Activated CD4-positive, alpha-beta T cell treated with anti-CD3 and anti-CD28 coated beads, Interleukin-2, amount 50 U/mL, for 16 hours (primary cell): ENCODE measurements at regions not wholly inside any gene's neighbourhood (a gene's known extent, or its start where the extent isn't known, plus 50 kb on each side); places are given as distances from the start of the nearest gene placed in this dataset.
"Not testable (repeated sequence)": the region's sequence is repeated elsewhere in the genome, so short reads cannot be mapped to it uniquely, and the experiment has no call there.

Experiments
- DNase-seq: peaks from one replicate; pipeline ENCODE4 v3.0.0-alpha.2; 2020

- peak; percentile 1 for DNase-seq
These were observed 790.8 kb upstream of the KCND2 start for GRCh38 chr7:119482209-119482608.

DNA sequence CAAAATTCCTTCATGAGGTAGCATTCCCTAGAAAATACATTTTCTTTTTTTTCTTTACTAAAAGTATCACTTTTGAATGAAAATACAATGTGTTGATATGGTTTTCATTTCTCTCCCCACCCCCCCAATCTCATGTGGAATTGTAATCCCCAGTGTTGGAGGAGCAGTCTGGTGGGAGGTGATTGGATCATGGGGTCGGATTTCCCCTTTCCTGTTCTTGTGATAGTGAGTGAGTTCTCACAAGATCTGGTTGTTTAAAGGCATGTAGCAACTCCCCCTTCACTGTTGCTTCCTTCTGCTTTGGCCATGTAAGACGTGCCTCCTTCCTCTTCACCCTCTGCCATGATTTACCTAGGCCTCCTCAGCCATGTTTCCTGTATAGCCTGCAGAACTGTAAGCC lies 790.3 kb upstream of the KCND2 start:
- DNase-seq: no peak

GRCh38 chr7:119483364-119483763 lies 789.6 kb upstream of the KCND2 start:
- no peak for DNase-seq

- no peak for DNase-seq
These were observed 758.6 kb upstream of the KCND2 start for GRCh38 chr7:119514326-119514725.

- no peak for DNase-seq
These were observed 757.8 kb upstream of the KCND2 start for GRCh38 chr7:119515214-119515613.

DNA sequence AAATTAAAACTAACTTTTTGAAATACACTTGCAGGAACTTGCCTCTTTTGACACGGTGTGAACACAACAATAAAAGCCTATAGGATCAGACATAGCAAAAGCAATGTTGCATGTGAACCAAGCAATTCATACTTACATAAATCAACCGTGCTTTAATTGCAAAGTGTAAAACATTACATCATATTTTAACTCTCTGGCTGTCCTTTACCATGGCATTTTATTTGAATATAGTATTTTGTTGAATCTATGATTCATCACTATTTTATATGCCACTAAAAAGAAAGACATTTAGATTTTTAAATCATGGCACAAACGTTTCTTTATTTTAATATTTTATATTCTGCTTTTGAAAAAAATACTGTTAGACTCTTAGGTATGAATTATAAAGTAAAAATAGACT lies 757.0 kb upstream of the KCND2 start:
- DNase-seq: no peak

- no peak for DNase-seq
These were observed 750.7 kb upstream of the KCND2 start for GRCh38 chr7:119522263-119522662.

DNA sequence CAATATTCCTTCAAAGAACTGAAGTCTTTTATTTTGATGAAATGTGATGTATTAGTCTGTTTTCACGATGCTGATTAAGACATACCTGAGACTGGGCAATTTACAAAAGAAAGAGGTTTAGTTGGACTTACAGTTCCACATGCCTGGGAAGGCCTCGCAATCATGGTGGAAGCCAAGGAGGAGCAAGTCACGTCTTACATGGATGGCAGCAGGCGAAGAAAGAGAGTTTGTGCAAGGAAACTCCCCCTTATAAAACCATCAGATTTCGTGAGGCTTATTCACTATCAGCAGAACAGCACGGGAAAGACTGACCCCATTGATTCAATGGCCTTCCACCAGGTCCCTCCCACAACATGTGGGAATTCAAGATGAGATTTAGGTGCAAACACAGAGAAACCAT lies 750.3 kb upstream of the KCND2 start:
- no peak for DNase-seq

- peak; percentile 9 for DNase-seq
These were observed 727.9 kb upstream of the KCND2 start for GRCh38 chr7:119545118-119545517.

GRCh38 chr7:119555788-119556187 lies 717.2 kb upstream of the KCND2 start:
- no peak for DNase-seq

DNA sequence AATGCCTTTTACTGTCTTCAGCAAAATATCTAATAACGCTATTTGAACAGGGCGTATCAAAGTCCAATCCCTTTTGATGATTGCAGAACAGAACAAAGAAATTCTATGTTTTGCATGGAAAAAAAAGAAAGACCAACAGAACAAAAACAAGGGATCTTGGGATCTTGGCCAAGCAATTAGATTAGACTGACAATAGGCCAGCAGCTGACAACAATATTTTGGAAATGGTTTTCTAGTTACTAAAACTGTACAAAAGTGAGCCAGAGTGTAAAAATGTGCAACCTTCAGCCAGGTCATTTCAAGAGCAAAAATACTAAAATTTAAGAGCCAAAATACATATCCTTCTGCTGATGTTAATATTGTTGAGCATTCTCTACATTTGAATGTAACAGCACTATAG lies 716.5 kb upstream of the KCND2 start:
- no peak for DNase-seq

DNA sequence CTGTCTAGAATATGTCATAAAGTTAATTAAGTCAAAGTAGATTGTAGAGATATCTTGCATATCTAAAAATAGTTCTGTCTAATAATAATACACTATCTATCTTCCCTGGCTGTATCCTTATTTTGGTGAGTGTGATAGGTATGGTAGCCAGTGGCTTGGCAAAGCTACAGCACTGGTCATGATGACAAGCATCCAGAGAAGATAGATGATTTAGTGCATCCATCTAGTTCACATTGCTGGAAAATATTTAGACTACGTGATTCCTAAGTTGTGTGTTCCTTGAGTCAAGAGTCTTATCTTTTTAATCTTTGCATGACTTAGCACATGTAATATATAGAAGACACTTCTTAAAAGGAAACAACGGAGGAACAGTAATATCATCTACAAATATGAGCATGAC lies 711.2 kb upstream of the KCND2 start:
- DNase-seq: no peak

DNA sequence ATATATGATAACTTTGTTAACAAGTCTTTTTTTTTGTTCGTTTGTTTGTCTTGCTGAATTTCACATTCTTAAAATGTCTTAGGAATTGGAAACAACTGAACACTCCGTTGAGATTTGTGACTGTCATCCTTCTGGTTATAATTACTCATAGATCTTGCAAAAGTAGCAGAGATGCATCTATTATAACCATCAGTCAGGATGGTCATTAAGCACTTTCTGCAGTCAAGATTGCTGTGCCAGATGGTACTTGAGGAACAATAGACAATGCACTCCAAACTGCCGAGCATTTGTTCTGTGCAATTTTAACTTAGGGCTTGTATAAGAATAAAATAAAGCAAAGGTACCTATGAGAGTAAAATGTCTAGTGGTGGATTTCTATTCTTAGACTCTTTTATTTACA lies 710.1 kb upstream of the KCND2 start:
- DNase-seq: no peak

DNA sequence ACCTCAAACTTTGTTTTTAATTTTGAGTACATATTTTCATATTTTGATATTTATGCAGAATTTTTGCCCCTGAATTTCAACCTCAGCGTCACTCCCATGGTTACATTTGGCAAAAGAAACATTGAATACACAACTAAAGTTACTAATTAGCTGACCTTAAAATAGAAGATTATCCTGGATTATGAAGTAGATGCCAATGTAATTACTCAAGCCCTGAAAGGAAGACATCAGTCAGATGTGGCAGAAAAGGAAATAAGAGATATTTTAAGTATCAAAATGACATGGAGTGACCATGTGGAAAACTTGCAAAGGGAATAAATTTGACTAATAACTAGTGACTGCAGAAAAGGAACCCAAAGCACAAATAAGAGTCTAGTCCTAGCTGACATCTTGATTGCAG lies 701.3 kb upstream of the KCND2 start:
- DNase-seq: no peak

DNA sequence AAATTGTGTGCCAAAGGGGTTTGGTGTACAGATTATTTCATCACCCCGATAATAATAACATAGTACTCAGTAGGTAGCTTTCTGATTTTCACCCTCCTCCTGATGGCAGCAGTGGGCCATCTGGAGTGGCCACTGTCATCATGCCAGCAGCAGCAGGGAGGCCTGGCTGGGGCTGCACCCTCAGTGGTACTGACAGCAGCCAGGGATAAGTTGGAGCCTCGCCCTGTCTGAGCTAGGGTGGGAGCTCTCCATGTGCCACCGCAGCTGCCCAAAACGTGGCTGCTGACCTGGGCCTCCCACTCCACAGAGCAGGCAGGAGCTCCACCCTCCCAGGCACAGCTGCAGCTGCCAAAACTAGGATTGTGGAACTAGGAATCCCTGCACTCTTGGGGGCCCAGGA lies 700.8 kb upstream of the KCND2 start:
- DNase-seq: no peak

DNA sequence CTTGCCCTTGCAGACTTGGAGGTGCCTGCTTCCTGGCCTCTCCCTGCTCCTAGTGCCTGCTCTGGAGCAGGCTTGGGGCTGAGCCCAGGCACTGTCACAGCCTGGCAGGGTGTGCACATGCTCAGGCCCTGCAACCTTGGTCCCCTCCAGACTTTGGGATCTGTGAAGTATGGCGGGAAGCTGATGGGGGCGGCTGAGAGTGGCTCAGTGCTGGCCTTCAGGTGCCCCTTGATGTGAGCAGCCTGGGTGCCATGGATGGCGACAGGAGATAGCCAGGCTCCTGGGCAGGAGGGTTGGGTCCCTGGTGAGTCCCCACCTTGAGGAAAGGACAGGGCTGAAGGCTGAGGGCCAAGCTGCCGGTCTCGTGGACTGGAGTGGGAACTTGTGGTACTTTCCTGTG lies 700.4 kb upstream of the KCND2 start:
- no peak for DNase-seq

DNA sequence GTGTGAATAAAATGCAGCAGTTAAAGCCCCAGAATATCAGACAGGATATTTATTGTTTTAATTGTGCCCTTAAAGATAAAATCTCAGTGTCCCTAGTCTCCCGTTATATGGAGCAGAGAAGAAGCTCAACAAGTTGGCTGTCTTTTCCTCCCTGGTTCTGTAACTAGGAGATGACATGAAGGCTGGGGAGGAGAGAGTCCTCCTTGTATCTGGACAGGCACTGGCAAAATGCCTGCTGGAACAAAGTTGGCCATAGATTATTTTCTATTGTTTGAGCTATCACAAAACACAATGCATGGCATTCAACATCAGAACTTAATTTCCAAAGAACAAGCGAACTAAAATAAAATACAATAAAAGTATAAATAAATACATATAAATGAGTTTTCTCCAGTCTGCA lies 694.9 kb upstream of the KCND2 start:
- DNase-seq: no peak

DNA sequence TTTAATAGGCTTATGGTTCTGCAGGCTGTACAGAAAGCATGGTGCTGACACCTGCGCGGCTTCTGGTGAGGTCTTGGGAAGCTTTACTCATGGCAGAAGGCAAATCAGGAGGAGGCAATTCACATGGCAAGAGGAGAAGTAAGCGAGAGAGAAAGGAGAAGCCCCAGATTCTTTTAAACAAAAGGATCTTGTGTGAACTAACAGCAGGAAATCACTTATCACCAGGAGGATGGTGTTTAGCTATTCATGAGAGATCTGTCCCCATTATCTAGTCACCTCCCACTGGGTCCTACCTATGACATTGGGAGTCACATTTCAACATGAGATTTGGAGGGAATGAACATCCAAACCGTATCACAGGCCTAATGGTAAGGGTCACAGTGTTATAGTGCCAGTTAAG lies 678.0 kb upstream of the KCND2 start:
- no peak for DNase-seq

DNA sequence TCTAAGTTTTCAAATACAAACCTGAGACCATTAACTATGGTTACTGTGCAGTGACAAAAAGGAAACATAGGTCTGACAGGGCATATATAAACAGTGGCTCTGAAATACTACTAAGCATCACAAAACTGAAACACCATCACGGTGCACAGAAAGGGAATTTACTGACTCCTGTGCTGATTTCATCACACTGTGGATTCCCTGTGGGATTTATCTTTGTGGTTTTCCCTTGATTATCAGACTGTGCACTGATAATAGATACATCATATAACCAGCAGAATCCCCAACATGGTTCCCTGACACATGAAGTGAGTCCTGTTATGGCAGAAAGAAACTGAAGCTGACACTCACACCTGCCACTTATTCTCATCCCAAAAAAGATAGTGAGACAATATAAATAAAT lies 676.3 kb upstream of the KCND2 start:
- DNase-seq: no peak

GRCh38 chr7:119606297-119606696 lies 666.7 kb upstream of the KCND2 start:
- no peak for DNase-seq

DNA sequence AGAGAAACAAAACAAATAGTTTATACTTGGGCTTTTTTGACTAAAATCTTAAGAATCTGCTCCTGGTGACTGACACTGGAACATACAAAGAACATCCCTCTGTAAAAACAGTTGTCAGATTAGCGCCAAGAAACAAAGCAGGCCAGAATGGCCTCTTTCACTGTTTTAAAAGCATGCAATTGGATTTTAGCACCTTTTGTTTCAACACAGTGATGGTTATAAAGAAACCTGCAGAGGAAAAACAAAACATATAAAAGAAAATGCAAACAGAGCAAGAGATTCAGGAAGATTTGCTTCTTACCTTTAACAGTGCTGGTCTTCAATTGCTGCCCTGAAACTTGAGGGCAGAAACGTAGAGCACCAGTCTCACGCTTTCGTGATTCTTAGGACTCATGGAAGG lies 652.2 kb upstream of the KCND2 start:
- DNase-seq: no peak

GRCh38 chr7:119623427-119623826 lies 649.5 kb upstream of the KCND2 start:
- DNase-seq: no peak

GRCh38 chr7:119630406-119630969 lies 642.5 kb upstream of the KCND2 start:
- DNase-seq: no peak

DNA sequence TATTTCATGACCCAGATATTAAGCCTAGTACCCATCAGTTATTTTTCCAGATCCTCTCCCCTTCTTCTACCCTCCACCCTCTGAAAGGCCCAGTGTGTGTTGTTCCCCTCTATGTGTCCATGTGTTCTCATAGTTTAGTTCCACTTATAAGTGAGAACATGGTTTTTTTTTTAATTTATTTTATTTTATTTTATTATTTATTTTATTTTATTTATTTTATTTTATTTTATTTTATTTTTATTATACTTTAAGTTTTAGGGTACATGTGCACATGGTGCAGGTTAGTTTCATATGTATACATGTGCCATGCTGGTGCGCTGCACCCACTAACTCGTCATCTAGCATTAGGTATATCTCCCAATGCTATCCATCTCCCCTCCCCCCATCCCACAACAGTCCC lies 639.2 kb upstream of the KCND2 start:
- not testable (repeated sequence) for DNase-seq

GRCh38 chr7:119640326-119640725 lies 632.6 kb upstream of the KCND2 start:
- DNase-seq: no peak

- DNase-seq: no peak
These were observed 632.1 kb upstream of the KCND2 start for GRCh38 chr7:119640861-119641260.
